GM11168 (cell line): ENCODE measurements at regions not wholly inside any gene's neighbourhood (a gene's known extent, or its start where the extent isn't known, plus 50 kb on each side); places are given as distances from the start of the nearest gene placed in this dataset.
"Not testable (repeated sequence)": the region's sequence is repeated elsewhere in the genome, so short reads cannot be mapped to it uniquely, and the experiment has no call there.

ENCODE experiments used
- in situ Hi-C: fragments of 300-500 bp; cut with MboI; formaldehyde crosslinking; loops from one replicate; pipeline ENCODE4 v1.12.0; 2022; ENCODE audit warnings: low sequenced_read_pairs; ENCODE audit not compliant: unreplicated experiment

GRCh38 chr13:70841240-70842061 lies 733.2 kb upstream of the KLHL1 start:
- in situ Hi-C loops: no loop called here

- in situ Hi-C loops: no loop called here
These were observed 727.1 kb upstream of the KLHL1 start for GRCh38 chr13:70835371-70835770.

- in situ Hi-C loops: no loop called here
These were observed 721.5 kb upstream of the KLHL1 start for GRCh38 chr13:70829748-70830147.

DNA sequence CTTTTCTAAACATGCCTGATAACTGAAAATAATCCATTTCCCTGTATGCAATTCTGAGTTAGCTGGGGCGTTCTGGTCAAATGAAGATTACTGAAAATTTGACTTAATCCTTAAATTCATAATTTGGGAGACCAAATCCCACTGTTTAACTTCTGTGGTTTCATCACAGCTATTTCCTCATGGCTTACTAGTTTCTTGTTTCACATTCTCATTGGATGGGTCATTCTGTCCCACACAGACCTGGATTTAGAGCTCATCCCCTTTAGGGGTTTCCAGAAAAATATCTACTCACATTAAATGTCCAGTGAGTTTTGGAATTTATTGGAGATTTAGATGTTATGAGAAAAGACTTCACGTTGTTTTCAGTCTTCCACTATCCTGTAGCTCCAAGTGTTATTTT lies 709.3 kb upstream of the KLHL1 start:
- in situ Hi-C loops: no loop called here

- in situ Hi-C loops: no loop called here
These were observed 708.6 kb upstream of the KLHL1 start for GRCh38 chr13:70816853-70817252.

- in situ Hi-C loops: no loop called here
These were observed 706.4 kb upstream of the KLHL1 start for GRCh38 chr13:70814684-70815083.

GRCh38 chr13:70812481-70812880 lies 704.2 kb upstream of the KLHL1 start:
- in situ Hi-C loops: no loop called here

GRCh38 chr13:70809588-70809987 lies 701.3 kb upstream of the KLHL1 start:
- in situ Hi-C loops: no loop called here

- in situ Hi-C loops: no loop called here
These were observed 690.1 kb upstream of the KLHL1 start for GRCh38 chr13:70798385-70798784.

DNA sequence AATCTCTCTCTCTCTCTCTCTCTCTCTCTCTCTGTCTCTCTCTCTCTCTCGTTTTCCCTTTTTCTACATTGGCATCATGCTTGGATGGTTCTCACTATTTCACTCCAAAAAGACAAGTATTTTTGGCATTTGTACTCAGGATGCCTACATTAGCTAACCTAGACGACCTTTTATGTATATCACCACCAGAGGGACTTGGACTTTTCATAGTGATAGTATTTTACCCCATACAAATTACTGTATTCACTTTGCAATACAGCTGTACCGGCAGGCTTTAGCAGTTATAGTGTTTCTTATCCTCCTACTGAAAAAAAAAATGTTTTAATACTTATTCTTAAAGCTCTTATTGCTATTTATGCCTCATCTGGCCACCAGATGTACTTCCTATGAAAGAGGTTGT lies 687.2 kb upstream of the KLHL1 start:
- in situ Hi-C loops: no loop called here

- in situ Hi-C loops: no loop called here
These were observed 683.9 kb upstream of the KLHL1 start for GRCh38 chr13:70792121-70792520.

DNA sequence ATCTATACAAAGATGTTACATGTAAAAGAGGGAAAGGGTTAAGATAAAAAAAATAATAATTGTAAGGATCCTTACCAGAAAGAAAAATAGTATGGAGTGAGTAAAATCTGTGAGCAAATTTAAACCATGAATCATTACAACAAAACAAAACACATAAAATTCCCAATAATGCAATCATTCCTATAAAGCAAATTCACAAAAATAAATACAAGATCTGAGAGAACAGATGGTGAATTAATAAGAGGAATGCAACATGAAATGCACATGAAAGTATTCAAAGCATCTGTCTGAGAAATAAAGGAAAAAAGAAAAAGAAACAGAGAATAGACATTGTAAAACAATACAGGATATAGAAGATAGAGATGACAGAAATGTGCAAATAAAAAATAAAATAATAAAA lies 681.5 kb upstream of the KLHL1 start:
- in situ Hi-C loops: no loop called here

GRCh38 chr13:70788074-70788473 lies 679.8 kb upstream of the KLHL1 start:
- in situ Hi-C loops: no loop called here

DNA sequence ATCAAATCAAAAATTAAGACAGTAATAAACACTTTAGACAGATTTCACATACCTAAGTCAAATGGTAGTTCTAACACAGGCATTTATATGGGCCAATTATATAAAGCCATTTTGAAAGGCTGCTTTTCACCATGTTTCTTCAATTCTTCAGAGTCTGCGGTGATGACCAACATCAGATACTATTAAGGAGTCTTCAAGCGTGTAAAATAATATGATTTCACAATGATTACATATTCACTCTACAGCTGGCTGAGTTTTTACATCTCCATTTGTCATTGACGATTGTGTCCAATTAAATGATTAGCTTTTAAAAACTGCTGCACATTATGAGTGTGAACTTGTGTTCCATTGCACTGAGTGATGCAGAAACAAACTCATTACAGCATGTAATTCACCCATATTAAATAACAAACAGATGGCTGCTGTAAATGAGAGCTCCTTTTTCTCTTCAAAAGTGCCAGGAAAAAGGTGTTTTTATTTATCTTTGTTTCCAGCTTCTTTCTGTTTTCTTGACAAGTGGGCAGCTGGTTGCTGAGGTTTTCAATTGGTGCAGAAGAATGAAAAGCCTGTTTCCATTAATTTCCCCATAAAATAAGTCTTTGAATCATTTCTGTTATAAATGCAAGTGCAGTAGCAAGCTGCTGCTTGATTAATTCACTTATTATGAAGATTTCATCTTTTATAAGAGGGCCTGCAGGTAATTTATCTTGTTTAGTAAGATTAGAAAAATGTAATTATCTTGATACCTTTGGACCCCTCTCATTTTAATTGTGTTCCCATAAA lies 676.1 kb upstream of the KLHL1 start:
- in situ Hi-C loops: no loop called here

DNA sequence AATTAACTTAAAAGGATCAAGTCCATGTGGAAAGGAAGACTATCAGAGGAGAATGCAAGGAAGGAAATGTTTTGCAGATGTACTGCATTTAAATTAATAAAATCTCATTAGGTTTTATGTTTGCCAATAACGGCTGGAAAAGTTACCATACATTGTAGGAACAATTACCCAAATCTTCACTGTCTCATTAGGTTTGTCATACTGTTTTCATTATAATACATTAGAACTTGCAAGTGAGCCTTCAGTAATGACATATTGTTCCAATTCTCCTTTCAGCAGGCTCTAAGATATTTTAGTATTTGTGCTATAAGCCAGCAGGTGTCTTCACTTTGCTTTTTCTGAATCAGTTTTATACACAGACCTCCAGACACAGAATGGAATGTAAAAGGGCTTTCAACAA lies 661.6 kb upstream of the KLHL1 start:
- in situ Hi-C loops: no loop called here

GRCh38 chr13:70758932-70759331 lies 650.7 kb upstream of the KLHL1 start:
- in situ Hi-C loops: no loop called here

DNA sequence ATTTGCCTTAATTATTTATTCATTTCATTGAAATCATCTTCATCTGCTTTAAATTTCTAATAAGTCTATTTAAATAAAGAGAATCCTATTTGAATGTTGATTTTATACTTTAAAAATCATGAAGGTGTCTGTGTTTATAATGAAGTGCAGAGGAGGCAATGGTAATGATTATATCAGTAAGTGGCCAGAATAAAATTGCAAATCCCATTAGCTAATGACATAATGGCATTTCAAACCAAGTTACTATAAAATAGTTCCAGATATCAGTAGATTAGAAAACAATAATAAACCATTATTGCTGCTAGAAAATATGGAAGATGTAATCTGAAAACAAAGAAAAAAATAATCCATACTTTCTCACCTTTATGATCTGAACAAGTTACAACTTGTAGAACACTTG lies 647.8 kb upstream of the KLHL1 start:
- in situ Hi-C loops: no loop called here

DNA sequence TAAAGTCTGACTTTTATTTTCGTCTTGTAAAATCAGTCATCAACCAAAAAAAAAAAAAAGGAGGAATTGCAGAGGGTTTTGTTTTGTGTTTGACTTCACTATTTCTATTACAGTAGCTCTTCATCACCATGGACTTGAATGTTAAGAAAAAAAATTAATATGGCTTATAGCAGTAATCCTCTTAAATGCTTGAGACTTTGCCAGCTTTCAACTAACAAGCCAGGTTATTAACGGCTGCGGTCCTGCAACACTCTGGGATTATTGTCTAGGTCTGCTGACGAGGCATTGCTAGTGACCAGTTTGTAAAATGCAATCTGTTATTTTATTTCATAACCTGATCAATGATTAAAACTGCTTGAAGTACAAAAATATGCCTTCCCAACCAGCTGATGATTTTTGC lies 647.2 kb upstream of the KLHL1 start:
- in situ Hi-C loops: no loop called here

GRCh38 chr13:70747262-70747661 lies 639.0 kb upstream of the KLHL1 start:
- in situ Hi-C loops: no loop called here

- in situ Hi-C loops: not testable (repeated sequence)
These were observed 638.2 kb upstream of the KLHL1 start for GRCh38 chr13:70746469-70746868.

DNA sequence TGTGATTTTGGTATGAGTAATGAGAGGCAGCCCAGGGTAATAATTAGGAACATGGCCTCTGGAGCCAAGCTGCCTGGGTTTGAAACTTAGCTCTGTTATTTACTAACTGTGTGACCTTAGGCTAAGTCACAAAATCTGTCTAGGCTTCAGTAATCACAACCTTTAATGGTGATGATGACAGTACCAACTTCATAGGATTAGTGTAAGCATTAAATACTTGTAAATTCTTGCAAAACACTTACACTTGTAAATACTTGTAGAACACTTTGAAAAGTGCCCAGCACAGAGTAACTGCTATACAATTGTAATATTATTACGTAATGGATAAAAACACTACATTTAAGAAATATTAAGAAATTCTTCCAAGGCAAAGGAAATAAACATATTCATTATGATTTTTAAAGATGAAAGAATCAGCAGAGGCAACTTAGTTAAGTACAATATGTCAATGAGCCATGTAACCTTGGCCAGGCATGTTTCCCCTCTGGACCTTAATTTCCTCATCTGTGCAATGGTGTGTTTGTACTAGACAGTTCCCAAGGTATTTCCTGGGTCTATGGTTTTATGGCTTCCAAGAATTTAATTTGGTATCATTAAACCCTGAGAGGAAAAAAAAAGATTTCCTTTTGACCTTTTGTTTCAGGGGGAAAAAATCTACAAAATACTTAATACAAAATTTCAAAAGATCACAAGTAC lies 628.5 kb upstream of the KLHL1 start:
- in situ Hi-C loops: no loop called here
